HUES64 (cell line): ENCODE measurements at regions not wholly inside any gene's neighbourhood (a gene's known extent, or its start where the extent isn't known, plus 50 kb on each side); places are given as distances from the start of the nearest gene placed in this dataset.
"Not testable (repeated sequence)": the region's sequence is repeated elsewhere in the genome, so short reads cannot be mapped to it uniquely, and the experiment has no call there.

Experiments
- H3K27ac ChIP-seq: 2 replicates; pipeline ENCODE4 v1.7.0; 2013; ENCODE audit warnings: low read depth, low read length, inconsistent platforms
- H3K27me3 ChIP-seq: 2 replicates; pipeline ENCODE4 v1.6.1; 2013; ENCODE audit warnings: mild to moderate bottlenecking, low read length; ENCODE audit not compliant: insufficient read depth
- H3K36me3 ChIP-seq: 2 replicates; pipeline ENCODE4 v1.6.1; 2013; ENCODE audit warnings: mild to moderate bottlenecking, low read length; ENCODE audit not compliant: insufficient read depth
- H3K4me1 ChIP-seq: 2 replicates; pipeline ENCODE4 v1.6.1; 2013; ENCODE audit warnings: mild to moderate bottlenecking, low read length, moderate library complexity; ENCODE audit not compliant: insufficient read depth
- H3K4me3 ChIP-seq: 2 replicates; pipeline ENCODE4 v1.5.1; 2013; ENCODE audit warnings: mild to moderate bottlenecking, low read length, moderate library complexity
- H3K9ac ChIP-seq: 2 replicates; pipeline ENCODE4 v1.6.1; 2013; ENCODE audit warnings: mild to moderate bottlenecking, low read depth, low read length
- H3K9me3 ChIP-seq: 2 replicates; pipeline ENCODE4 v1.6.1; 2013; ENCODE audit warnings: low read depth, low read length; ENCODE audit not compliant: insufficient read depth
- WGBS: fragments of 150-250, 120-280 bp; methylation state at CpG from one replicate; pipeline ENCODE4 v1.1.7; 2013; ENCODE audit warnings: missing lambda C conversion rate; 5-methylcytosine and 5-hydroxymethylcytosine counted together

- Histone ChIP-seq H3K36me3 (no peaks in the 10 kb centered on the region), H3K27me3 (no peaks in the 10 kb centered on the region)
These were observed 174.6 kb downstream of the PCDH10 start for GRCh38 chr4:133323670-133324069.

GRCh38 chr4:133320576-133321170 is 171.6 kb downstream of the PCDH10 start:
- no peaks in the 10 kb centered on the region for H3K36me3 ChIP-seq
- no peak overlapping the region for H3K4me3 ChIP-seq
- 36% methylated on average over 2 of the region's 2 CpGs for WGBS
- no peak overlapping the region for H3K9ac ChIP-seq
- H3K4me1 ChIP-seq: no peaks in the 10 kb centered on the region
- H3K27ac ChIP-seq: no peak overlapping the region
- no peaks in the 10 kb centered on the region for H3K9me3 ChIP-seq
- H3K27me3 ChIP-seq: no peaks in the 10 kb centered on the region

More at GRCh38 chr4:133323670-133324069, 174.6 kb downstream of the PCDH10 start:
- H3K9ac ChIP-seq: no peak overlapping the region
- H3K9me3 ChIP-seq: no peaks in the 10 kb centered on the region
- H3K4me3 ChIP-seq: no peak overlapping the region
- no peak overlapping the region for H3K27ac ChIP-seq
- peaks cover 8% of the 10 kb centered on the region; the same call in 1 of the 2 replicates for H3K4me1 ChIP-seq
- WGBS: 98% methylated on average over 3 of the region's 3 CpGs

DNA sequence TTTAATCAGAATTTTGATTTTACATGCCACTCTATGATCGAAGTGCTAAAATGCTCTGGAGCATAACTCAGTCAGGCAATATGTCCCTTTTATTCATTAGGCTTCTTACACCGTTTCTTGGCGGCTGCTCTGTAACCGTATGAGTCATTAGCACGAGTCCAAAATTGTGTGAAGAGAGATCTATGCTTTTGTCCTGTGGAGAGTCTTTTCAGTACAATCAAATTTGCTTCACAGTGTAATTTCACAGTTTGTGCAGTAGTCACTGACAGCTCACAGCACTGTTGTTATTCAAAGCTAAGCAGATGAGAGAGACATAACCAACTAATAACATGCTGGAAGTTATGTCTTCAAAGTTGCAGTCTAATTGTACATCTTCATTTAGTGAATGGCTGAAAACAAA is 167.8 kb downstream of the PCDH10 start:
- 92% methylated on average over 5 of the region's 5 CpGs for WGBS
- H3K4me1 ChIP-seq: no peaks in the 10 kb centered on the region
- H3K9me3 ChIP-seq: no peaks in the 10 kb centered on the region
- no peaks in the 10 kb centered on the region for H3K27me3 ChIP-seq
- H3K4me3 ChIP-seq: no peak overlapping the region
- H3K9ac ChIP-seq: no peak overlapping the region
- H3K27ac ChIP-seq: no peak overlapping the region
- H3K36me3 ChIP-seq: no peaks in the 10 kb centered on the region

GRCh38 chr4:133314991-133315390 is 165.9 kb downstream of the PCDH10 start:
- Histone ChIP-seq H3K36me3 (no peaks in the 10 kb centered on the region), H3K27ac (no peak overlapping the region), H3K4me3 (no peak overlapping the region), H3K4me1 (no peaks in the 10 kb centered on the region), H3K9me3 (no peaks in the 10 kb centered on the region), H3K9ac (no peak overlapping the region), H3K27me3 (no peaks in the 10 kb centered on the region)
- no CpG with 5 or more reads among the region's 1 CpG for WGBS

DNA sequence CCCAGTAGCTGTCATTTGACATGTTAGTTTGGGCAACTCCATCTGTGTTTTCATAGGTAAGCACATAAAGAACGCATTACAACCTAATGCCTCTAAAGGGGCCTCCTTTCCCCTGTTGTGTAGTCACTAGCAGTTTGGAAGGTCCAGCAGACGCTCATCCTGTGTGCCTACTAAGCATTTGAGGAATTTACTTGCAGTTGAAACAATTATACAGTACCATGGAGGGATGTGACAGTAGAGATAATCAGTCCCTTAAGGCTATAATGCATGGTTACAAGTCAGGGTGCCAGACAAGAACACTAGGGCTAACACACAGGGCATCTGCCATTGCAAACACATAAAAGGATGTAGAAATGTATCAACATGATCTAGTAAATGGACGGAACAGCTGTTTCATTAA is 138.3 kb downstream of the PCDH10 start:
- no peaks in the 10 kb centered on the region for H3K36me3 ChIP-seq
- no peak overlapping the region for H3K4me3 ChIP-seq
- no peaks in the 10 kb centered on the region for H3K27me3 ChIP-seq
- H3K27ac ChIP-seq: no peak overlapping the region
- no peaks in the 10 kb centered on the region for H3K4me1 ChIP-seq
- WGBS: 96% methylated on average over 3 of the region's 3 CpGs
- no peaks in the 10 kb centered on the region for H3K9me3 ChIP-seq
- no peak overlapping the region for H3K9ac ChIP-seq

DNA sequence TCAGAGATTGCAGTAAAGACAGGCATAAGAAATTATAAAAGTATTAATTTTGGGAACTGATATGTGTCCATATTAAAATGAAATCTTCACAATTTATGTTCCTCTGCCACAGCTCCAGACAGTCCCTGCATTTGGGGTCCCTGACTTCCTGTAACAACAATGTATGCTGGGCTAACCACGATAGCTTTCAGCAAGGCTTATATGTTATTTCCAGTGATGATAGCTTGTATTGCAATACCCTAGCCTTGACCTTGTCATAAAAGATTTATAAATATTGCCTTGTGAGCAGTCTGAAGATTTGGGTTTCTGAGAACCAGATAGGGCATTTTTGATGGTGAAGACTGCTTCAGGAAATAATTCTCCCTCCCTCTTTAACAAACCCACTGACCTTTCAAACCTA is 129.5 kb downstream of the PCDH10 start:
- no peaks in the 10 kb centered on the region for H3K4me1 ChIP-seq
- no peak overlapping the region for H3K27ac ChIP-seq
- H3K9ac ChIP-seq: no peak overlapping the region
- WGBS: 100% methylated on average over 1 of the region's 1 CpG
- peaks cover 6% of the 10 kb centered on the region for H3K9me3 ChIP-seq
- no peaks in the 10 kb centered on the region for H3K36me3 ChIP-seq
- no peak overlapping the region for H3K4me3 ChIP-seq
- H3K27me3 ChIP-seq: no peaks in the 10 kb centered on the region

- 75% methylated on average over 3 of the region's 4 CpGs for WGBS
- H3K4me3 ChIP-seq, H3K36me3 ChIP-seq, H3K27me3 ChIP-seq, H3K4me1 ChIP-seq, H3K9me3 ChIP-seq, H3K27ac ChIP-seq, H3K9ac ChIP-seq: not testable (repeated sequence)
These were observed 128.8 kb downstream of the PCDH10 start for GRCh38 chr4:133277940-133278339.

DNA sequence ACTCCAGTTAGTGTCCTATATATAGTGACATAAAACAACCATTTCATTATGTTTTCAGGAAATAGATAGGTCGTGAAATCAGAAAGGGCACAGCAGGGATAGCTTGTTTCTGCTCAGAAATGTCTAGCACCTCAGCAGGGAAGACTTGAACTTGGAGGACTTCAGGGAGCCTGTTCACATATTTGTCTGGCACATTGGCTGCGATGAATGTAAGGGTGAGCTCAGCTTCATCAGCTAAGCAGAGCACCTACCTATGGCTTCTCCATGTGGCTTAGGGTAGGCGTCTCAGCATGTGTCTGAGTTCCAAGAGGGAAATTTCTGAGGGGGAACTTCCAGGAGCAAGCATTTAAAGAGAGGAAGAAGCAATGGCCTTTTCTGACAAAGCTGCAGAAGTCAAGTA is 126.2 kb downstream of the PCDH10 start:
- 80% methylated on average over 3 of the region's 3 CpGs for WGBS
- H3K4me1 ChIP-seq: peaks cover 13% of the 10 kb centered on the region
- peaks cover 6% of the 10 kb centered on the region for H3K9me3 ChIP-seq
- no peak overlapping the region for H3K9ac ChIP-seq
- no peaks in the 10 kb centered on the region for H3K36me3 ChIP-seq
- no peak overlapping the region for H3K4me3 ChIP-seq
- no peak overlapping the region for H3K27ac ChIP-seq
- no peaks in the 10 kb centered on the region for H3K27me3 ChIP-seq

- Histone ChIP-seq H3K9me3 (peaks cover 6% of the 10 kb centered on the region), H3K36me3 (no peaks in the 10 kb centered on the region), H3K4me1 (peaks cover 16% of the 10 kb centered on the region), H3K27me3 (no peaks in the 10 kb centered on the region), H3K9ac (no peak overlapping the region), H3K27ac (no peak overlapping the region), H3K4me3 (no peak overlapping the region)
- 88% methylated on average over 3 of the region's 3 CpGs for WGBS
These were observed 124.3 kb downstream of the PCDH10 start for GRCh38 chr4:133273401-133273800.

DNA sequence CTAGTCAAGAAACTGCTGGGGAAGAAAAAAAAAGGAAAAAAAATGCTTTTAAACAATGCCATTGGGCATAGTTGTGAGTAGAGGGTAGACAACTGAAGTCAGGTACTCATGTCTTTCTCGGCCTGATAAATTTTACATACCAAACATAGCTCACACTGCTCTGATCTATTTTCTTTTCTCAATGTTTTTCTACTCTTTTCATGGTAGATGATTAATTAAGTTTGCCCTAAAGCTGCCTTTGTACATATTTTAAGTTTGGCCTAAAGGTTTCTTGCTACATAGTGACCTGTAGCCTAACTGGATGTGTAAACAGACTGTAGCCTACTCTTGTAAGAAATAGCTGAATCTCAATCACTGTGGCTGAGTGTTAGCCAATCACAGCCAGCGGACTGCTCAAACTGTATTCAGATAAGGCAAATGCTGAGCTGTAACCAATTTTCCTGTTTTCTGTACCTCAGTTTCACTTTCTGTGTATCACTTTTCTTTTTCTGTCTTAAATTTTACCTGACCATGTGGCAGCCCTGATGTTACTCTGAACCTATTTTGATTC is 121.0 kb downstream of the PCDH10 start:
- Histone ChIP-seq H3K9me3 (no peaks in the 10 kb centered on the region), H3K9ac (no peak overlapping the region), H3K4me3 (no peak overlapping the region), H3K4me1 (peaks cover 16% of the 10 kb centered on the region), H3K27ac (peak overlapping the region; percentile 29; the same call in 1 of the 2 replicates), H3K36me3 (no peaks in the 10 kb centered on the region), H3K27me3 (no peaks in the 10 kb centered on the region)
- WGBS: 76% methylated on average over 1 of the region's 2 CpGs

- Histone ChIP-seq H3K27me3 (no peaks in the 10 kb centered on the region), H3K9ac (no peak overlapping the region), H3K36me3 (no peaks in the 10 kb centered on the region), H3K4me3 (no peak overlapping the region), H3K4me1 (peaks cover 22% of the 10 kb centered on the region), H3K27ac (no peak overlapping the region), H3K9me3 (no peaks in the 10 kb centered on the region)
- WGBS: 68% methylated on average over 17 of the region's 17 CpGs
These were observed 119.1 kb downstream of the PCDH10 start for GRCh38 chr4:133268205-133268604.

GRCh38 chr4:133267506-133267905 is 118.4 kb downstream of the PCDH10 start:
- H3K9ac ChIP-seq, H3K9me3 ChIP-seq, H3K4me3 ChIP-seq, H3K36me3 ChIP-seq, H3K27ac ChIP-seq, H3K27me3 ChIP-seq: not testable (repeated sequence)
- 39% methylated on average over 7 of the region's 7 CpGs for WGBS
- H3K4me1 ChIP-seq: peaks cover 29% of the 10 kb centered on the region
